ENCODE measurements at regions not wholly inside any gene's neighbourhood (a gene's known extent, or its start where the extent isn't known, plus 50 kb on each side); places are given as distances from the start of the nearest gene placed in this dataset.

GRCh38 chr7:113825832-113826231 is 93.0 kb downstream of the PPP1R3A start:
- no peak for TF ChIP-seq CTCF (IDR thresholded peaks at IDR 0.05; ENCODE audit: low read depth, low read length)
- Histone ChIP-seq H3K27me3 (ENCODE audit: control insufficient read depth, insufficient read depth, low read length) (no peaks in the 10 kb centered on the region), H3K4me3 (ENCODE audit: low read depth, low read length) (no peak overlapping the region), H3K9me3 (ENCODE audit: control insufficient read depth, insufficient read depth, low read length) (no peaks in the 10 kb centered on the region), H3K27ac (ENCODE audit: low read depth, low read length) (no peak overlapping the region)
- ChIA-PET POLR2A (no interaction called here), CTCF (no interaction called here)
- no peak for DNase-seq (ENCODE audit: low read depth, low spot score)

- POLR2A ChIA-PET = no interaction called here
- no peak for TF ChIP-seq CTCF (IDR thresholded peaks at IDR 0.05; ENCODE audit: low read depth, low read length)
- no peak for DNase-seq (ENCODE audit: low read depth, low spot score)
These were observed 94.5 kb downstream of the PPP1R3A start for GRCh38 chr7:113824117-113824823.

GRCh38 chr7:113819474-113819873 is 99.3 kb downstream of the PPP1R3A start:
- POLR2A ChIA-PET = no interaction called here

More at GRCh38 chr7:113824117-113824823, 94.5 kb downstream of the PPP1R3A start:
- Histone ChIP-seq H3K4me3 (ENCODE audit: low read depth, low read length) (no peak overlapping the region), H3K27me3 (ENCODE audit: control insufficient read depth, insufficient read depth, low read length) (no peaks in the 10 kb centered on the region), H3K27ac (ENCODE audit: low read depth, low read length) (no peak overlapping the region), H3K9me3 (ENCODE audit: control insufficient read depth, insufficient read depth, low read length) (no peaks in the 10 kb centered on the region)
- CTCF ChIA-PET = interaction anchor here (0.6 kb wide), 1 partner anchor 536 kb away, joined by 3 read pairs; no protein-coding TSS in a partner anchor

GRCh38 chr7:113816639-113817038 is 102.2 kb downstream of the PPP1R3A start:
- no peak for TF ChIP-seq CTCF (IDR thresholded peaks at IDR 0.05; ENCODE audit: low read depth, low read length)
- no peak for DNase-seq (ENCODE audit: low read depth, low spot score)
- Histone ChIP-seq H3K9me3 (ENCODE audit: control insufficient read depth, insufficient read depth, low read length) (no peaks in the 10 kb centered on the region), H3K27ac (ENCODE audit: low read depth, low read length) (no peak overlapping the region), H3K27me3 (ENCODE audit: control insufficient read depth, insufficient read depth, low read length) (no peaks in the 10 kb centered on the region), H3K4me3 (ENCODE audit: low read depth, low read length) (no peak overlapping the region)
- CTCF ChIA-PET = no interaction called here
- POLR2A ChIA-PET = no interaction called here

More at GRCh38 chr7:113819474-113819873, 99.3 kb downstream of the PPP1R3A start:
- no peak for DNase-seq (ENCODE audit: low read depth, low spot score)
- Histone ChIP-seq H3K27ac (ENCODE audit: low read depth, low read length) (no peak overlapping the region), H3K27me3 (ENCODE audit: control insufficient read depth, insufficient read depth, low read length) (no peaks in the 10 kb centered on the region), H3K4me3 (ENCODE audit: low read depth, low read length) (no peak overlapping the region), H3K9me3 (ENCODE audit: control insufficient read depth, insufficient read depth, low read length) (no peaks in the 10 kb centered on the region)
- TF ChIP-seq CTCF (IDR thresholded peaks at IDR 0.05; ENCODE audit: low read depth, low read length) = no peak
- CTCF ChIA-PET = interaction anchor here (0.9 kb wide), 1 partner anchor 45 kb away, joined by 3 read pairs; no protein-coding TSS in a partner anchor

GRCh38 chr7:113813471-113813870 is 105.3 kb downstream of the PPP1R3A start:
- no peak for DNase-seq (ENCODE audit: low read depth, low spot score)
- no peaks in the 10 kb centered on the region for H3K27me3 ChIP-seq (ENCODE audit: control insufficient read depth, insufficient read depth, low read length)
- H3K4me3 ChIP-seq (ENCODE audit: low read depth, low read length) = no peak overlapping the region
- ChIA-PET POLR2A (interaction anchor here (0.8 kb wide), 1 partner anchor 16 kb away, joined by 4 read pairs; no protein-coding TSS in a partner anchor), CTCF (no interaction called here)
- H3K27ac ChIP-seq (ENCODE audit: low read depth, low read length) = no peak overlapping the region
- no peaks in the 10 kb centered on the region for H3K9me3 ChIP-seq (ENCODE audit: control insufficient read depth, insufficient read depth, low read length)
- TF ChIP-seq CTCF (IDR thresholded peaks at IDR 0.05; ENCODE audit: low read depth, low read length) = no peak

All from AG04450 (cell line).